GM18867 (cell line): ENCODE measurements at regions not wholly inside any gene's neighbourhood (a gene's known extent, or its start where the extent isn't known, plus 50 kb on each side); places are given as distances from the start of the nearest gene placed in this dataset.

Experiments used
- ATAC-seq: cut with Tn5 transposase; IDR thresholded peaks from one replicate; pipeline ENCODE4 v1.9.1; 2021; ENCODE audit warnings: mild to moderate bottlenecking, moderate library complexity; ENCODE audit not compliant: unreplicated experiment

DNA sequence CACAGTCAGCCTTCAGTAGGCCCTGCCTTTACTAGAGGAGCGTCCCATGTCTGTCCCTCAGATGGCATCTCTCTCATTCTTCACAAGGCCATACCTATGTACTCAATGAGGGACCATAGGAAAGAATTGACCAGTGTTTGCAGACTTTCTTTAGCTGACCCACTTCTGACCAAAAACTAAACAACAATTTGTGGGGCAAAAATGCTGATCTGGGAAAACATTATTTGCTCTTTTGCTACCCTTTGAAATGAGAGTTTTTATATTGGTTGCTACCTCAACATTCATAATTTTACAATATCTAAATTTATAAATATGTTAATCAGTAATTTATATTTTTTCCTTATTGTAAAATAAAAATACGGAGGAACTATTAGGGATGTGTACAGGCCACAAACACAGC, 539.4 kb upstream of the GJE1 start:
- ATAC-seq: no peak

DNA sequence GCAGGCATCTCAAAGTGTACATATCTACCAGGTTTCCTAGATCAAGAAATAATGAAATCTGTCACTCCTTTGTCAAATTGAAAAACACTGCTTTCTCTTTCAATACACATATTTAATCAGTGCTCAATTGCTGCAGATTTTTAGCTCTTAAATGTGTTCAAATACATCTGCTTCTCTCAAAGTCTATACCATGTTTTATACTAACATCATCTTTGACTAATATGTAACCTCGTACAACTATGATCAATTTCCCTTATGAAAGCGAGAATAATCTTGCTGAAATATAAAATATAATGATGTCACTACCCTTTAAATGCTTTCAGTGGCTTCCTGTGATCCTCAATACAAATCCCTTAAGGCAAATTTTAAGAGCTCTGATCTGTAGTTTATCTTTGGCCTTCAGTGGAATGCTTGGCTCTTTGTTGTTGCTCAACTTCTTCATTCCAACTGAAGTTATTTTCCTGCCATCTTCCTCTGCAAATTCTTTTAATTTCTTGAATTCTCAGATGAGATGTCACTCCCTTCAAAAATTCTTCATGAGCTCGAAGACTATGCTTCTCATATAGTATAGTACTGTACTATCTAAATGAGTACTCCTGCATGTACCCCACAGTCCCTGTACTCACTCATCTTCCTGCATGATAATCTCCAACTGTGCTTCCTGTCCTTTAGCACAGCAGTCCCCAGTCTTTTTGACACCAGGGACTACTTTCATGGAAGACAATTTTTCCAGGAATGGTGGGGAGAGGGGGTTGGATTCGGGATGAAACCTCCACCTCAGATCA, 545.1 kb upstream of the GJE1 start:
- ATAC-seq: no peak

DNA sequence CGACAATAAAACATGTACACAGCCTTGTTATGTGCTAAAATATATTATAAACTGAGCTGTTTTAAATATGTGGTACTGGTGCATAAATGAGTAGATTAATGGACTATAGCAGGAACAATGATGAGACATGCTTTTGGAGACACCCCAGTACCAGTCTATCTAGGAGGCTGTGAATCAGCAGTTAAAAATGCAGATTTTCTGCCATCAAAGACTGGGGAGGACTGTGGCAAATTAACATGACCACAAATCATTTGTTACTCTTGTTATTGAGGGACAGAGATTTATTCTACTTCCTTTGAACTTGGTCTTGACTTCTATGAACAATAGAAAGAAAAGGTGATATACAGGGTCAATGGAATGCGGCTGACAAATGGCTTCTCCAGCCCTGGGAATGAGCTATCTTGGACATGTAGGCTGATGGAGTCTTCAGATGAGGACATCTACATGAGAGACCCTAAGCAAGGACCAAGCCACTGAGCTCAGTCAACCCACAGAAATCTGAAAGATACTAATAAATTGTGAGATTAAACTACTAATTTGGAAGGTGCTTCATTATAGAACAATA, 551.7 kb upstream of the GJE1 start:
- ATAC-seq: no peak

DNA sequence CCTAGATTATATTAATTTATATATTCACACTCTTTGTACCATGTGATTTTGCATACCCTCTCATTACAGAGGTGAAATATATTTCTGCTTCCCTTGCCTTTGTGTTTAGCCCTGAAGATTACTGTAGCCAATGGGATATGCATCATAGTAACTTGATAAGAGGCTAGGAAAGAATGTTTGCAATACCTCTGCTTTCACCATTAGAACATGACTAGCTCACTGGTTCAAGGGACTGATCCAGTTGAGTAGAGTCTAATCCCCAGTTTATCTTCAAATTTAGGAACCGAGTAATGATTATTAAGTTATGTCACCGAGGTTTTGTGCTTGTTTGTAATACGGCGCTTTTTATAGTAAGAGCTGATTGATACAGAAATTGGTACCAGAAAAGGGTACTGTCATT, 552.6 kb upstream of the GJE1 start:
- no peak for ATAC-seq

DNA sequence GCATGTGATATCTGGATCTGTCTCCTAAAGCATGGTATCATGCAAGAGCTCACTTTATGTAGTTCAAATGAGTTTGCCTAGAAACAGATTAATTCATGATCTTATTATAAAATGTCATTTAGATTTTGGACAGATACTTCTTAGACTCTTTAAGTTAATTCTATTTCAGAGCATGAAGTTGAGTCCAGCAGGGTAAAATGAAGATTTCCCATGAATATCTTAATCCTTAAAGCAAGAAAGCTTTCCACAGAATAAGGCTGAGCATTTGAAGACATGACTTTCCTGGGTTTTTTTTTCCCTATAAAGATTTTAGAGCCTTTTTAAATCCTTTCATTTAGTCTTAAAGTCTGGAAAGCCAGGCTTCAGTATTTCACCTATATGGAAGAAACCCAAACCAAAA, 556.0 kb upstream of the GJE1 start:
- ATAC-seq: no peak

DNA sequence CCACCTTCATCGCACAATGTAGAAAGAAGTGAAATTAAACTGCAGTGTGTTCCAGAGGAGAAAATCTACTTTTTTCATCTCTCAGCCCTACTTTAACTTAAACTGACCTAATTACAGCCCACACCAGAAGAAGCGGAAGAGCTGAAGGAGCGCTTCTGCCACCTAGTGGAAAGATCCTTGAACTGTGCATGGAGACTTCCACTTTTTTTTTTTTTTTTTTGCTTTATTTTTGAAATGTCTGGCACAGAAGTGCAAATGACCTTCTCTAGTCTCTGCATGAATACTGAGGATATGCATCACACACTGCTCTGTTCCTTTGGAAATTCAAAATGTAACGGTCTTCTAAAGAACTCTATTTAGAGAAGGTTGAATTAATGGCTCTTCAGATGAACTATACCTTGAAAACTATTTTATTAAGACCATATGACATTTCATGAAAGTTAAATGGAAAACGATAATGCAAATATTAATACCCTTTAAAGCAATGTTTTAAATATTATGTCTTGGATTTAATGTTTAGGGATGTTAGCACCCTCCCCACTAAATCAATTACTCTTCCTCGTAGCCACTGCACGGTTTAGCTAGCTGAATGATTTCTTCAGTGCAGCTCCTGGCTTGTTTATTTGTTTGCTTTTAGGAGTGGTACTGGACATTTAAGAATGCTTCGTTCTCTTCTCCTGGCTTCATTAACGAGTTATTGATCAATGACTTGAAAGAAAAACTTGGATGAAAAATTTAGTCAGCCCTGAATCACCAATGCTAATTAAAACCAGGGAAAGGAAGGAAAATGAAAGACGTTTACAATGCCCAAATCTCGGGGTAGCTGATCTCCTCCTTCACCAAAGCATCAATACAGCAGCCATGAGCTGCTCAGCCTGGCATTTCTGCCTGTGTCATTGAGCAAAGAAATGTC, 569.6 kb upstream of the GJE1 start:
- peak; percentile 97 for ATAC-seq

DNA sequence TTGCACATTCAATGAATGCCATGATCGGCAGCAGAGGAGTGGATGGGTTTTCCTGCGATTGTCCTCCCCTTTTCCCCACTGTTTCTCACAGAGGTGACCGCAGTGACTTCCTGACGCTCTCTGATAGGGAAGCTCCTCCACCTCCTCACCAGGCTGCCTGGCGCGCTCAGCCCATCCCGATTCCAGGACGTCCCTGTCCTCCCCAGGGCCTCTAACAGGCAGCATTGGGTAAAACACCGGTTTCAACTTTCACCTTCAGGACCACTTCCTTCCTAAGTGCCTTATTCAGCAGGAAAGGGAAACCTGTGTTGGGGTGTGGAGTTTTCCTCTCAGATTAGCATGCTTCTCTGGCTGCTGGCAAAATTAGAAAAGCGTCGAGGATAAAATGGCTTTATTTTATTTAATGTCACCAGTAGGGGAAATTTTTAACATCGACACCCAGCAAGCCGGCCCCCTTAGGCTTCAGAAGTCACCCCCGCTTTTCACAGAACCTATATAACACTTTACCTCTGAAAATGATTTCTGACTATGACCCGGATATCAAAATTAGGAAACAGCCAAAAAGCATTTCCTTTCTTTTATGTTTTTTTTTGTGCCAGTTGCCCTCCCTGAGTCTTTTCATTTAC, 570.4 kb upstream of the GJE1 start:
- ATAC-seq: peak; percentile 35

DNA sequence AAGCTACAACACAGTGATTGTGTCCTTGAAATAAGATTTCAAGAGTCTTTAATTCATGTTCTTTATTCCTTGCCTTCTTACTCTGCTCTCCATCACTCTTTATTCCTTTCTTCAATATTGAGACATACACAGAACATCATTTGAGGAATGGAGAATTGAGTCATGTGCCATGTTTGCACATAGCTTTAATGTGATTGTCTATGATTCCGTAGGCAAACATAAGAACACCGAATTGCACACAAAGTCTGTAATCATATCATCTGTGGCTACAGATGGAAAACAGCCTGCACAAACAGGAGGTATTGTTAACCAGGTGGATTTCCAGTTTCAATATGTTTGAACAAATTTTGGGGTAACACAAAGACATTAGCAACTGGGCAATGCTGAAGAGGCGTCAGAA, 571.6 kb upstream of the GJE1 start:
- no peak for ATAC-seq

DNA sequence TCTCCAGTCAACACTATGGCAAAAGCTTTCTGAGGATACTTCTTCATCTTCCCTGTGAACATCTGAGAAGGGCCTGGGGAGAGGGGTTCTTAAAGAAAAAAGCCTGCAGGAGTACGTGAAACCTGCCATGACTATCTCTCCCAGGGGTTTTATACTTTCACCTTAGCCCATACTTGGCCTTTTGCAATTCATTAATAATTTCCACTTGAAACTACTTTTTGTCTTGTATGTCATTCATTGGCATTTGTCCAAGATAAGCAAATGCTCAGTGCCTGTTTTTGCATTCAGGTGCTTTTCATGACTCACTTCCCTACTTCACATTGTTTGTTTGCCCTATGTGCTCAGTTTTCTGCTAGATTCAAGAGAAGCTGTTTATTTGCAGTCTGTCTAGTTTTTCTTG, 580.3 kb upstream of the GJE1 start:
- peak; percentile 81 for ATAC-seq

DNA sequence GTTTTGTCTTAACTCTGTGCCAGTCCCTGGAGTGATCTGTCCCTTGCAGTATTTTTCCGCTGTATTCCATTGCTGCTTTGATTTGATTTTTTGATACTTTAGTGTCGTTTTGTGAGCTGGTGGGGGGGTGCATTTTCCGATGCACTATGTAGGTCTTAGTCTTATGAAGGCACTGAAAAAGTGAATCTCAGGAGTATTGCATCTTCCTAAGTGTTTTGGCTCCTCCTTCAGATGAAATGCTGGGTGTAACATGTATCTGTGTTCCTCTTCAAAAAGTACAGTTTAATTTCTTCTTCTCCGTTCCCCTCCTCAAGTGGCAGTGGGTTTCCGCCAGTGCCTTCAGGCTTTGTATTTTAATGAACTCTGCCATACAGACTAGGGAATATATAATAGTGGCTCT, 580.7 kb upstream of the GJE1 start:
- ATAC-seq: no peak

DNA sequence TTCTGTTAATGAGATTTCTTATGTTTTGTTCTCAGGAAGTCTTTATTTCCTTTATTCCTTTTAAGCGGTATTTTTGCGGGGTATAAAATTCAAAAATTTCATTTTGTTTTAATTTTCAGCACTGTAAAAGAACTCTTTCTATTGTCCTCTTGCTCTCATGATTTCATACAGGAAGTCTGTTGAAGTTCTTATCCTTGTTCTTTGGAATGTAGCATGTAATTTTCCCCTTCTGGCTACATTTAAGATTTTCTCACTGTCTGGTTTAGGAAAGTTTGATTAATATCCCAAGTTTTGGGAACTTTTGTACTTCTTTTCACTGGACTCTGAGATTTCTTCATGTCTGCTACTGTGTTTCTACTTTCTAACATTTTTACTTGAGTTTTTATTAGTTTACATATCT, 581.4 kb upstream of the GJE1 start:
- ATAC-seq: no peak

DNA sequence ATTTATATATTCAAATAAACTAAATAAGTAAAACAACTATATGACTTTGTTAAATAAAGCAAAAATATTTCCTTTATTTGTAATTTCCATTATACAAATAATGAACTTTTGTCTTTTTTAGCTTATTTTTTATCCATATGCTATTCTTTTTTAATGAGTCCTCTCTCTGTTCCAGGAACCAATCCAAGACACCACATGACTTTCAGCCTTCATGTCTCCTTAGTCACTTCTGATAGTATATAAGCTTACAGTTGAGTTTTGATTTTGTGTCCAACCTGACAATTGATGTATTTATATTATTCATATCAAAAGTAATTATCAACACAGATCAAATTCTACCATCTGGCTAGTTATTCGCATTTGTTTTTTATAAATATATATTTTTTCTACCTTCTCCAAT, 582.3 kb upstream of the GJE1 start:
- ATAC-seq: no peak

DNA sequence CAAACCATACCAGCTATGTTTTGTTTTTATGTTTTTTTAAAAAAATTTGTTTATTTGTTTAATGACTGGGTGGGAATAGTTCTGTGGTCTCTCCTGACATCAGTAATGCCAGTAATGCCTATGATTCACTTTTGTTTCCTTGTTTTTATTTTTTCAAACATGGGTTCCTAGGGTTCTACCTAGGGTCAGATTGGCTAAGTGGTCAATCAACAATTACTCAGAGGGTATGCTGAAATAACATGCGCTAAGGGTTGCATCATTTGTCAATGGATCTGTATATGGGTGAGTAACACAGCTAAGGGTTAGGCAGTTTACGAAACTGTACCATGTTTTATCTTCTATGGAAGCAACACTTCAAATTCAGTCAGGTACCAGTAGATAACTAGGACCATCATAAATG, 583.8 kb upstream of the GJE1 start:
- no peak for ATAC-seq

DNA sequence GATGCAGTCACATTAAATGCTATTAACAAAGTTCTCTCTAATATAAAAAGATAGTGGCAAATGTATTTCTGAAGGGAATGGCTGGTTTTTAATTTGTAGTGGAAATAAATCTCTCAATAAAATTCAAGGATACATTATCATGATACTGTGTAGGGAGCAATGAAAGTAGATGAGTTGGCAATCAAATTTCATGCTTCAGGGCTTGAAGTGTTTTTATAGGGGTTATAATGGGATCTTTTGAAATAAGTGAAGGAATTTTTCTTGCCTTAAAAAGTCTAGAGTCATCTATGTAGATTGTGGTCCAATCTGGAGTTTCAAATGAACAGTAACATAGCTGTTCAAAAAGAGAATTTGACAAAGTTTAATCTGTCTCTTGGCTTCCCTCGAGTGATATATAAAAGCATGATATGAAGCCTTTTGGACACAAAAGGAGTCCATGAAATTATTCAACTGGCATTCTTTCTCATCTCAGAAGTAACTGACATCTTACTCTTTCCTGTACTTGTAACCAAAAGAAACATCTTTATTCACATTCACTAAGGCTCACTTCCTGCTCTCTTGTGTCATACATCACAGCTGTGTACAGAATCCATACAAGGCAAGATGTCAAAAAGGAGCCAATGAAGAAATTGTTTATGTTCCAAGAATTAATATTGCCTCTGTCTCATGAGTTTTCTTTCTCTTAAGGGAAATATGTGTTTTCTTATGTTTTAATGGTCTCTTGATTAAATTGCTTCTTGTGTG, 591.0 kb upstream of the GJE1 start:
- no peak for ATAC-seq

DNA sequence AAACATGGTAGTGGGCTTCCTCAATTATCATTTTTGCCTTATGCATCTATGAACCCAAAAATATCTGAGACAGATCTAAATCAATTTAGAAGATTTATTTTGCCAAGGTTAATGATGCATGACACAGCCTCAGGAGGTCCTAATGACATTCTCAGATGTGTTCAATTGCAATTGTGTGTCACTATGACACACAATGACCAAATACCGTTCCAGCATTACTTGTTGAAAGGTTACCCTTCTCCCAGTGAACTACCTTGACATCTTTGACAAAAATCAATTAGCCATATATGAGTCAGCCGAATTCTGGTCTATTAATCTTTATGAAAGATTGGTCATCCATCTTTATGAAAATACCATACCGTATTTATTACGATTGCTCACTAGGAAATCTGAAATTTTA, 592.5 kb upstream of the GJE1 start:
- ATAC-seq: no peak

DNA sequence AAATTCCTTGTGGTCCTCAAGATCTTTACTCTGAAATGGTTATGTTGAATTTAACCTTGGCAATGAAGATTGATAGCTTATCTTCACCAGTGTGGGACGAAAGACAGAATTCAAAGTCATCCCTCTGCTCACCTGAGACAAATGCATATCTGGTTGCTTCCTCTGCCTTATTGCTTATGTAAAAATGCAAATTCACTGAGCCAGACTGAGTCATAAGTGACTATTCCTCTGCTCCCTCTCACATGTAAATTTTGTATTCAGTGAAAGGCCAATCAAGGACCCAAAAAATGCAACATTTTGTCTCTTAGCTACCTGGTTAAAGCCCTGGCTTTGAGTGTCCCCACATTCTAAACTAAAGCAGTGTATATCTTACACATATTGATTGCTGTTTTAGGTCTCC, 593.1 kb upstream of the GJE1 start:
- ATAC-seq: no peak

DNA sequence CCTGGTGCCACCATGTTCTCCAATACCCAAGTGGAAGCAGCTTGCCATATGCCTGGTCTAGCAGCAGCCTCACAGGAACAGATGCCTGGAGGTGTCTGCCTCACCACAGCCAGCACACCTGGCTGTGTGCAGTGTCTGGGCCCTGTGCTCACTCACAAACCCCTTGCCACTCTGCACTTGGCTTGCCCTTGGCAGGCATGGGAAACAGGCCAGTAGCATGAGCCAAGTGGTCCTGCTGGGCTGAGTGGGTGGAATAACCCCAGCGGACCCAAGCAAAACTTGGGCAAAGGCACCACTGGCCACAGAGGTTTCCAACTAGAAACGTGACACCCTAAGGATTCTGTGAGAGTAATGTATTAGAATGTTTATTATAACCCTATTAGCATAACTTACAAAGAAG, 600.5 kb upstream of the GJE1 start:
- ATAC-seq: no peak

DNA sequence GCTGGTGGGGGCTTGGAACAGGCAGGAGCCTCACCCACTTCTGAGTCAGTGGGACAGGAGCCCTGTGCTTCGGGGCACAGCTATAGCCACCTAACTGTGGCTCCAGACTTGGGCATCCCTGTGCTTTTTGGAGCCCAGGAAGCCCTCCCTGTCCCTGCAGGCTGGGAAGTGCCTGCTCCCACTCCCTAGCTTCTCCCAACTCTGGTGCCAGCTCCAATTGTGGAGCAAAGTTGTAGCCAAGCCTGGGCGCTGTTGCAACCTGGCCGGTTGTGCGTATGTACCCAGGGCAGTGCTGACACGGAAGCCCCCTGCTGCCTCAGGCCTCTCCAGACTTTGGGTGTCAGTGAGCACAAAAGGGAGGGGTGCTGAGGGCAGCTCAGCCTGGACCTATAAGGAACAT, 601.7 kb upstream of the GJE1 start:
- ATAC-seq: no peak

DNA sequence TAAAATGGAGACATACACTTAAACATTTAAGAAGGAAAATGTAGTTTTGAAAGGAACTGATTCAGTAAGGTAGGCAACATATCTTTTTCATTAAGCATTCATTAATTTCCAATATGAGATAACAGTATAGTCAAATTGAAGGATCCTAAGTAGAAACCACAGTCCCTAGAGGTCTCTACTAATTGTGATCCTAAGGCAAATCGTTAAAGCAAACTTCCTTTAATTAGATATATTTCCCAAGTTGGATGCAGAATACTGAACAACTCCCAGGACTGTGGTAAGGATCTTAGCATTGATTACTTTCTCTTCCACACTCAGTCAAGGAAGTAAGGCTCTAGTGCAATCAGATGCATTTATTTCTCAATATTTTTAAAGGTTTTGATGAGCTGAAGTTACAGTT, 604.1 kb upstream of the GJE1 start:
- no peak for ATAC-seq

DNA sequence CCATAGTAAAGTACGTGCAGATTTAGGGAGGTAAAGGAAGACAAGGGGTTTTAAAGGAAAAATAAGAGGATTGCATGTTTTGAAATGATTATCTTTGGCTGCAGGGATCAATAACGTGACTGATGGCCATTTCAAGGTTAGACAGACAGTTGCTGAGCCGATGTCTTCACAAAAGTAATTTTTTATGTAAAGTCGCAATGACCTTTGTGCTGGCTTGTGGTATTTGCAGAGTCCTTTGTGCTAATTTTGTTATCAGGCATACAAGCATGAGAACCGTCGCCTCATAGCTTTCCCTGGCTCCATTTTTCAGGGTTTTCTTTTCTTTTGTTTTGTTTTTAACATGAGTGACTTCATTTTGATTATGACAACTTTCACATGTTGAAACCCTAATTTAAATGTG, 605.7 kb upstream of the GJE1 start:
- ATAC-seq: no peak

DNA sequence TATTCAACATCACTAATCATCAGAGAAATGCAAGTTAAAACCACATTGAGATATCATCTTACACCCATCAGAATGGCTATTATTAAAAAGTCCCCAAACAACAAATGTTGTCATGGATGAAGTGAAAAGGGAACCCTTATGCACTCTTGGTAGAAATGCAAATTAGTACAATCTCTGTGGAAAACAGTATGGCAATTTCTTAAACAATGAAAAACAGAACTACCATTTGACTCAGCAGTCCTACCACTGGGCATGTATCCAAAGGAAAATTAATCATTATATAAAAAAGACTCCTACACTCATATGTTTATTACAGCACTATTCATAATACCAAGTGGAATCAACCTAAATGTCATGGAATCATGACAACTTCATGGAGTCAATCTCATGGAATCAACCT, 611.3 kb upstream of the GJE1 start:
- no peak for ATAC-seq
